SK-N-SH treated with all-trans-retinoic acid at 6 μM for 48 hours (cell line): ENCODE measurements at regions not wholly inside any gene's neighbourhood (a gene's known extent, or its start where the extent isn't known, plus 50 kb on each side); places are given as distances from the start of the nearest gene placed in this dataset.

Experiments
- ARNTL ChIP-seq: fragments of 450-650 bp; formaldehyde crosslinking; IDR thresholded peaks from 2 replicates; pipeline ENCODE4 v1.5.0; 2020; ENCODE audit warnings: low read depth, mild to moderate bottlenecking, moderate library complexity, borderline replicate concordance
- CSDC2 ChIP-seq: fragments of 250-450 bp; sonication (Bioruptor Pico); IDR thresholded peaks from 2 replicates; pipeline ENCODE4 v1.5.0; 2020; ENCODE audit warnings: mild to moderate bottlenecking, moderate library complexity
- PPARA ChIP-seq: fragments of 250-450 bp; sonication (Bioruptor Pico); IDR thresholded peaks from 2 replicates; pipeline ENCODE4 v1.5.0; 2020; ENCODE audit warnings: mild to moderate bottlenecking, borderline replicate concordance
- RARB ChIP-seq: fragments of 250-450 bp; sonication (Bioruptor Pico); IDR thresholded peaks from 2 replicates; pipeline ENCODE4 v1.8.0; 2021; ENCODE audit warnings: mild to moderate bottlenecking, moderate library complexity
- SNAI2 ChIP-seq: fragments of 250-450 bp; sonication (Bioruptor Pico); IDR thresholded peaks from 2 replicates; pipeline ENCODE4 v1.5.0; 2020; ENCODE audit warnings: mild to moderate bottlenecking, moderate library complexity
- TOX ChIP-seq: fragments of 250-450 bp; sonication (Bioruptor Pico); IDR thresholded peaks from 2 replicates; pipeline ENCODE4 v1.8.0; 2021; ENCODE audit warnings: mild to moderate bottlenecking, moderate library complexity, borderline replicate concordance
- ZFP3 ChIP-seq: fragments of 250-450 bp; sonication (Bioruptor Pico); IDR thresholded peaks from 2 replicates; pipeline ENCODE4 v1.5.0; 2020; ENCODE audit warnings: mild to moderate bottlenecking, moderate library complexity
- ZFP30 ChIP-seq: fragments of 450-650 bp; formaldehyde crosslinking; IDR thresholded peaks from 2 replicates; pipeline ENCODE4 v1.5.0; 2022; ENCODE audit warnings: mild to moderate bottlenecking, moderate library complexity
- ZNF565 ChIP-seq: fragments of 450-650 bp; formaldehyde crosslinking; conservative IDR thresholded peaks from 2 replicates; pipeline ENCODE4 v1.5.0; 2020; ENCODE audit warnings: low read depth, mild to moderate bottlenecking, moderate library complexity
- ZNF8 ChIP-seq: fragments of 450-650 bp; formaldehyde crosslinking; IDR thresholded peaks from 2 replicates; pipeline ENCODE4 v1.5.0; 2020; ENCODE audit warnings: mild to moderate bottlenecking, moderate library complexity
- TF ChIP-seq, protein P1 (sequence below): fragments of 250-450 bp; sonication (Bioruptor Pico); IDR thresholded peaks from 2 replicates; pipeline ENCODE4 v1.8.0; 2020; ENCODE audit warnings: mild to moderate bottlenecking, moderate library complexity, borderline replicate concordance
- TF ChIP-seq, protein P2 (sequence below): fragments of 250-450 bp; sonication (Bioruptor Pico); IDR thresholded peaks from 2 replicates; pipeline ENCODE4 v1.5.0; 2020; ENCODE audit warnings: mild to moderate bottlenecking, moderate library complexity
- TF ChIP-seq, protein P3 (sequence below): fragments of 250-450 bp; sonication (Bioruptor Pico); IDR thresholded peaks from 2 replicates; pipeline ENCODE4 v1.8.0; 2021; ENCODE audit warnings: low read depth, mild to moderate bottlenecking, moderate library complexity, borderline replicate concordance

DNA sequence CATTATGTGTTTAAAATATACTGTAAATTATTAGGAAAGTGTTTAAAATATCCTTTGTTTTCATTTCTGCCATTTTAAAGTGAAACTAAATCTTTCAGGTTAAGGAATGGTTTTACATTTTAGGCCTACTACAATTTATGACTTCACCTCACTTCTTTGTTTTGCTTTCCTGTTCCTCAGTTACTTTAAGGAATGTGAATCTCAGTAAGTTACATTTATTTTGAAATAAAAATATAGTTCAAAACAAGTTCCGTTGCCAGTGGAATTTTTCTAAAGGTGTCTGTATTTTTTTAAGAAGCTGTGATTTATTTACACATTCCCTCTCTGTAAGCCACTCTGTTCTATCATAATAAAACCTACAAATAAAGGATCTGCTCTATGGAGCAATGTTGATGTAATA is 630.9 kb upstream of the AGTR1 start:
- TF ChIP-seq, protein P1, sequence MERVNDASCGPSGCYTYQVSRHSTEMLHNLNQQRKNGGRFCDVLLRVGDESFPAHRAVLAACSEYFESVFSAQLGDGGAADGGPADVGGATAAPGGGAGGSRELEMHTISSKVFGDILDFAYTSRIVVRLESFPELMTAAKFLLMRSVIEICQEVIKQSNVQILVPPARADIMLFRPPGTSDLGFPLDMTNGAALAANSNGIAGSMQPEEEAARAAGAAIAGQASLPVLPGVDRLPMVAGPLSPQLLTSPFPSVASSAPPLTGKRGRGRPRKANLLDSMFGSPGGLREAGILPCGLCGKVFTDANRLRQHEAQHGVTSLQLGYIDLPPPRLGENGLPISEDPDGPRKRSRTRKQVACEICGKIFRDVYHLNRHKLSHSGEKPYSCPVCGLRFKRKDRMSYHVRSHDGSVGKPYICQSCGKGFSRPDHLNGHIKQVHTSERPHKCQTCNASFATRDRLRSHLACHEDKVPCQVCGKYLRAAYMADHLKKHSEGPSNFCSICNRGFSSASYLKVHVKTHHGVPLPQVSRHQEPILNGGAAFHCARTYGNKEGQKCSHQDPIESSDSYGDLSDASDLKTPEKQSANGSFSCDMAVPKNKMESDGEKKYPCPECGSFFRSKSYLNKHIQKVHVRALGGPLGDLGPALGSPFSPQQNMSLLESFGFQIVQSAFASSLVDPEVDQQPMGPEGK, result no peak
- TF ChIP-seq ZNF565, result no peak
- TF ChIP-seq, protein P2, sequence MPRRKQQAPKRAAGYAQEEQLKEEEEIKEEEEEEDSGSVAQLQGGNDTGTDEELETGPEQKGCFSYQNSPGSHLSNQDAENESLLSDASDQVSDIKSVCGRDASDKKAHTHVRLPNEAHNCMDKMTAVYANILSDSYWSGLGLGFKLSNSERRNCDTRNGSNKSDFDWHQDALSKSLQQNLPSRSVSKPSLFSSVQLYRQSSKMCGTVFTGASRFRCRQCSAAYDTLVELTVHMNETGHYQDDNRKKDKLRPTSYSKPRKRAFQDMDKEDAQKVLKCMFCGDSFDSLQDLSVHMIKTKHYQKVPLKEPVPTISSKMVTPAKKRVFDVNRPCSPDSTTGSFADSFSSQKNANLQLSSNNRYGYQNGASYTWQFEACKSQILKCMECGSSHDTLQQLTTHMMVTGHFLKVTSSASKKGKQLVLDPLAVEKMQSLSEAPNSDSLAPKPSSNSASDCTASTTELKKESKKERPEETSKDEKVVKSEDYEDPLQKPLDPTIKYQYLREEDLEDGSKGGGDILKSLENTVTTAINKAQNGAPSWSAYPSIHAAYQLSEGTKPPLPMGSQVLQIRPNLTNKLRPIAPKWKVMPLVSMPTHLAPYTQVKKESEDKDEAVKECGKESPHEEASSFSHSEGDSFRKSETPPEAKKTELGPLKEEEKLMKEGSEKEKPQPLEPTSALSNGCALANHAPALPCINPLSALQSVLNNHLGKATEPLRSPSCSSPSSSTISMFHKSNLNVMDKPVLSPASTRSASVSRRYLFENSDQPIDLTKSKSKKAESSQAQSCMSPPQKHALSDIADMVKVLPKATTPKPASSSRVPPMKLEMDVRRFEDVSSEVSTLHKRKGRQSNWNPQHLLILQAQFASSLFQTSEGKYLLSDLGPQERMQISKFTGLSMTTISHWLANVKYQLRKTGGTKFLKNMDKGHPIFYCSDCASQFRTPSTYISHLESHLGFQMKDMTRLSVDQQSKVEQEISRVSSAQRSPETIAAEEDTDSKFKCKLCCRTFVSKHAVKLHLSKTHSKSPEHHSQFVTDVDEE, result no peak
- TF ChIP-seq ZFP30, result no peak
- no peak for TF ChIP-seq SNAI2 (CRISPR knock-in tag)
- TF ChIP-seq TOX (CRISPR knock-in tag), result no peak
- TF ChIP-seq ARNTL (CRISPR knock-in tag), result no peak
- no peak for TF ChIP-seq ZFP3 (CRISPR knock-in tag)
- TF ChIP-seq, protein P3, sequence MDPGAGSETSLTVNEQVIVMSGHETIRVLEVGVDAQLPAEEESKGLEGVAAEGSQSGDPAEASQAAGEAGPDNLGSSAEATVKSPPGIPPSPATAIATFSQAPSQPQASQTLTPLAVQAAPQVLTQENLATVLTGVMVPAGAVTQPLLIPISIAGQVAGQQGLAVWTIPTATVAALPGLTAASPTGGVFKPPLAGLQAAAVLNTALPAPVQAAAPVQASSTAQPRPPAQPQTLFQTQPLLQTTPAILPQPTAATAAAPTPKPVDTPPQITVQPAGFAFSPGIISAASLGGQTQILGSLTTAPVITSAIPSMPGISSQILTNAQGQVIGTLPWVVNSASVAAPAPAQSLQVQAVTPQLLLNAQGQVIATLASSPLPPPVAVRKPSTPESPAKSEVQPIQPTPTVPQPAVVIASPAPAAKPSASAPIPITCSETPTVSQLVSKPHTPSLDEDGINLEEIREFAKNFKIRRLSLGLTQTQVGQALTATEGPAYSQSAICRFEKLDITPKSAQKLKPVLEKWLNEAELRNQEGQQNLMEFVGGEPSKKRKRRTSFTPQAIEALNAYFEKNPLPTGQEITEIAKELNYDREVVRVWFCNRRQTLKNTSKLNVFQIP, result no peak
- TF ChIP-seq RARB, result no peak
- TF ChIP-seq CSDC2 (CRISPR knock-in tag), result no peak
- no peak for TF ChIP-seq ZNF8
- no peak for TF ChIP-seq PPARA
